WTC11 (cell line): ENCODE measurements at regions not wholly inside any gene's neighbourhood (a gene's known extent, or its start where the extent isn't known, plus 50 kb on each side); places are given as distances from the start of the nearest gene placed in this dataset.

Experiments
- ATAC-seq: fragments of 200-7000 bp; cut with Tn5 transposase; 2 replicates; pipeline ENCODE4 v1.10.0; 2021; ENCODE audit warnings: mild to moderate bottlenecking, moderate library complexity
- CTCF ChIA-PET: fragments of 300-600 bp; sonication (Branson Sonifier 250); formaldehyde crosslinking; loops from one replicate; lab custom pipeline; 2021; ENCODE audit warnings: antibody characterized with exemption; lab: Charles Lee
- POLR2A ChIA-PET: fragments of 350-600 bp; sonication (Branson Sonifier 250); formaldehyde crosslinking; loops from one replicate; lab custom pipeline; 2021; ENCODE audit warnings: antibody characterized with exemption; lab: Charles Lee
- DNase-seq: peaks from one replicate; pipeline ENCODE4 v3.0.0; 2021; ENCODE audit warnings: low spot score
- H3K27ac Mint-ChIP-seq: 2 replicates; pipeline ENCODE4 v1.8.0; 2021; ENCODE audit warnings: mixed read lengths
- H3K27me3 Mint-ChIP-seq: 2 replicates; pipeline ENCODE4 v1.8.0; 2021; ENCODE audit warnings: low read depth, mild to moderate bottlenecking, moderate library complexity, mixed read lengths
- H3K36me3 Mint-ChIP-seq: 2 replicates; pipeline ENCODE4 v1.8.0; 2021; ENCODE audit warnings: mixed read lengths
- H3K4me1 Mint-ChIP-seq: 2 replicates; pipeline ENCODE4 v1.8.0; 2022; ENCODE audit warnings: mixed read lengths
- H3K4me3 Mint-ChIP-seq: 2 replicates; pipeline ENCODE4 v1.8.0; 2021; ENCODE audit warnings: mild to moderate bottlenecking, moderate library complexity, mixed read lengths
- H3K9me3 Mint-ChIP-seq: 2 replicates; pipeline ENCODE4 v1.8.0; 2021; ENCODE audit warnings: mixed read lengths
- AR ChIP-seq: fragments of 250-450 bp; sonication (Bioruptor Pico); IDR thresholded peaks from 2 replicates; pipeline ENCODE4 v1.9.0; 2021; ENCODE audit warnings: mild to moderate bottlenecking
- CREB1 ChIP-seq: sonication (generic); formaldehyde crosslinking; IDR thresholded peaks from 2 replicates; pipeline ENCODE4 v1.8.0; 2023; ENCODE audit warnings: mild to moderate bottlenecking, missing genetic modification reagents
- ELF4 ChIP-seq: sonication (generic); formaldehyde crosslinking; IDR thresholded peaks from 2 replicates; pipeline ENCODE4 v1.8.1; 2022; ENCODE audit warnings: low read depth, mild to moderate bottlenecking, moderate library complexity, missing genetic modification reagents
- ERG ChIP-seq: fragments of 250-450 bp; sonication (Bioruptor Pico); IDR thresholded peaks from 2 replicates; pipeline ENCODE4 v1.8.0; 2021; ENCODE audit warnings: mild to moderate bottlenecking
- FOXK1 ChIP-seq: sonication (generic); formaldehyde crosslinking; IDR thresholded peaks from 2 replicates; pipeline ENCODE4 v1.8.0; 2022; ENCODE audit warnings: mild to moderate bottlenecking, moderate library complexity, missing genetic modification reagents
- GTF2I ChIP-seq: fragments of 250-450 bp; sonication (Bioruptor Pico); conservative IDR thresholded peaks from 2 replicates; pipeline ENCODE4 v1.4.0; 2021; ENCODE audit warnings: mild to moderate bottlenecking
- MLX ChIP-seq: sonication (generic); formaldehyde crosslinking; IDR thresholded peaks from 2 replicates; pipeline ENCODE4 v1.8.1; 2023; ENCODE audit warnings: mild to moderate bottlenecking, missing genetic modification reagents, moderate library complexity
- NFE2L1 ChIP-seq: sonication (generic); formaldehyde crosslinking; IDR thresholded peaks from 2 replicates; pipeline ENCODE4 v1.8.1; 2023; ENCODE audit warnings: missing genetic modification reagents
- NR1H2 ChIP-seq: sonication (generic); formaldehyde crosslinking; IDR thresholded peaks from 2 replicates; pipeline ENCODE4 v1.9.0; 2021; ENCODE audit warnings: mild to moderate bottlenecking, moderate library complexity, missing genetic modification reagents
- OVOL2 ChIP-seq: fragments of 250-450 bp; sonication (Bioruptor Pico); IDR thresholded peaks from 2 replicates; pipeline ENCODE4 v1.9.0; 2021; ENCODE audit warnings: mild to moderate bottlenecking, borderline replicate concordance
- TEAD4 ChIP-seq: sonication (generic); formaldehyde crosslinking; IDR thresholded peaks from 2 replicates; pipeline ENCODE4 v1.8.0; 2022; ENCODE audit warnings: mild to moderate bottlenecking, missing genetic modification reagents
- ZNF423 ChIP-seq: fragments of 250-450 bp; sonication (Bioruptor Pico); IDR thresholded peaks from 2 replicates; pipeline ENCODE4 v2.1.2; 2022; ENCODE audit warnings: mild to moderate bottlenecking, moderate library complexity
- TF ChIP-seq, protein P1 (sequence below): fragments of 250-450 bp; sonication (Bioruptor Pico); IDR thresholded peaks from 2 replicates; pipeline ENCODE4 v1.9.0; 2021; ENCODE audit warnings: mild to moderate bottlenecking, borderline replicate concordance
- TF ChIP-seq, protein P2 (sequence below): sonication (generic); formaldehyde crosslinking; IDR thresholded peaks from 2 replicates; pipeline ENCODE4 v1.8.1; 2022; ENCODE audit warnings: low read depth, mild to moderate bottlenecking, moderate library complexity, missing genetic modification reagents, borderline replicate concordance
- TF ChIP-seq, protein P3 (sequence below): sonication (generic); formaldehyde crosslinking; IDR thresholded peaks from 2 replicates; pipeline ENCODE4 v1.8.0; 2023; ENCODE audit warnings: mild to moderate bottlenecking, missing genetic modification reagents

DNA sequence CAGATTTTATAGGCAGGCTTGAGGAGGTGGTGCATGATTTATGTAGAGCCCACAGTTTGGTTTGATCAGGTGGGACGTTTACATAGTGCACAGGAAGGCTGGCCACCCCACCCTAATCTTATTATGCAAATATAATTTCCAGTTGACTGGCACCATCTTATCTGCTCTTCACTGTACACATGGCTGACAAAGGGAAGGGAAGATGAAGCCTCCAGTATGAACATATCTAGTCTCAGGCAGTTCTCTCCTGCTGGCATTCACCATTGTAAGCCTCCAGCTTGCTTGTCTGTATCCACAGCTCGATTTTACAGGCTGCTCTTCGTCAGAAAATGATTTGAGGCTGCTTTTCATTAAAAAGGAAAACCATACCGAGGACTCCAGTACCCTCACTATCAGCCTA is 278.3 kb downstream of the TECRL start:
- Mint-ChIP-seq H3K27me3 (no peaks in the 10 kb centered on the region), H3K9me3 (no peaks in the 10 kb centered on the region), H3K36me3 (no peaks in the 10 kb centered on the region), H3K27ac (no peak overlapping the region), H3K4me1 (peaks cover 4% of the 10 kb centered on the region), H3K4me3 (no peak overlapping the region)
- DNase-seq (no peak), ATAC-seq (no peak)
- POLR2A ChIA-PET = no interaction called here
- no peak for TF ChIP-seq NFE2L1 (CRISPR knock-in tag)
- TF ChIP-seq FOXK1 (CRISPR knock-in tag) = no peak
- no peak for TF ChIP-seq NR1H2
- no peak for TF ChIP-seq GTF2I
- TF ChIP-seq, protein P1, sequence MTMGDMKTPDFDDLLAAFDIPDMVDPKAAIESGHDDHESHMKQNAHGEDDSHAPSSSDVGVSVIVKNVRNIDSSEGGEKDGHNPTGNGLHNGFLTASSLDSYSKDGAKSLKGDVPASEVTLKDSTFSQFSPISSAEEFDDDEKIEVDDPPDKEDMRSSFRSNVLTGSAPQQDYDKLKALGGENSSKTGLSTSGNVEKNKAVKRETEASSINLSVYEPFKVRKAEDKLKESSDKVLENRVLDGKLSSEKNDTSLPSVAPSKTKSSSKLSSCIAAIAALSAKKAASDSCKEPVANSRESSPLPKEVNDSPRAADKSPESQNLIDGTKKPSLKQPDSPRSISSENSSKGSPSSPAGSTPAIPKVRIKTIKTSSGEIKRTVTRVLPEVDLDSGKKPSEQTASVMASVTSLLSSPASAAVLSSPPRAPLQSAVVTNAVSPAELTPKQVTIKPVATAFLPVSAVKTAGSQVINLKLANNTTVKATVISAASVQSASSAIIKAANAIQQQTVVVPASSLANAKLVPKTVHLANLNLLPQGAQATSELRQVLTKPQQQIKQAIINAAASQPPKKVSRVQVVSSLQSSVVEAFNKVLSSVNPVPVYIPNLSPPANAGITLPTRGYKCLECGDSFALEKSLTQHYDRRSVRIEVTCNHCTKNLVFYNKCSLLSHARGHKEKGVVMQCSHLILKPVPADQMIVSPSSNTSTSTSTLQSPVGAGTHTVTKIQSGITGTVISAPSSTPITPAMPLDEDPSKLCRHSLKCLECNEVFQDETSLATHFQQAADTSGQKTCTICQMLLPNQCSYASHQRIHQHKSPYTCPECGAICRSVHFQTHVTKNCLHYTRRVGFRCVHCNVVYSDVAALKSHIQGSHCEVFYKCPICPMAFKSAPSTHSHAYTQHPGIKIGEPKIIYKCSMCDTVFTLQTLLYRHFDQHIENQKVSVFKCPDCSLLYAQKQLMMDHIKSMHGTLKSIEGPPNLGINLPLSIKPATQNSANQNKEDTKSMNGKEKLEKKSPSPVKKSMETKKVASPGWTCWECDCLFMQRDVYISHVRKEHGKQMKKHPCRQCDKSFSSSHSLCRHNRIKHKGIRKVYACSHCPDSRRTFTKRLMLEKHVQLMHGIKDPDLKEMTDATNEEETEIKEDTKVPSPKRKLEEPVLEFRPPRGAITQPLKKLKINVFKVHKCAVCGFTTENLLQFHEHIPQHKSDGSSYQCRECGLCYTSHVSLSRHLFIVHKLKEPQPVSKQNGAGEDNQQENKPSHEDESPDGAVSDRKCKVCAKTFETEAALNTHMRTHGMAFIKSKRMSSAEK = no peak
- TF ChIP-seq OVOL2 (CRISPR knock-in tag) = no peak
- no peak for TF ChIP-seq TEAD4 (CRISPR knock-in tag)
- TF ChIP-seq ZNF423 (CRISPR knock-in tag) = no peak
- no peak for TF ChIP-seq MLX (CRISPR knock-in tag)
- CTCF ChIA-PET = no interaction called here

GRCh38 chr4:64125354-64125753 is 283.9 kb downstream of the TECRL start:
- Mint-ChIP-seq H3K9me3 (peaks cover 17% of the 10 kb centered on the region), H3K4me1 (peaks cover 4% of the 10 kb centered on the region), H3K4me3 (no peak overlapping the region), H3K27me3 (no peaks in the 10 kb centered on the region), H3K36me3 (peaks cover 3% of the 10 kb centered on the region; the same call in 1 of the 2 replicates), H3K27ac (no peak overlapping the region)
- ChIA-PET POLR2A (no interaction called here), CTCF (no interaction called here)
- no peak for DNase-seq
- ATAC-seq = no peak
- no peak for TF ChIP-seq ELF4 (CRISPR knock-in tag)
- TF ChIP-seq, protein P2, sequence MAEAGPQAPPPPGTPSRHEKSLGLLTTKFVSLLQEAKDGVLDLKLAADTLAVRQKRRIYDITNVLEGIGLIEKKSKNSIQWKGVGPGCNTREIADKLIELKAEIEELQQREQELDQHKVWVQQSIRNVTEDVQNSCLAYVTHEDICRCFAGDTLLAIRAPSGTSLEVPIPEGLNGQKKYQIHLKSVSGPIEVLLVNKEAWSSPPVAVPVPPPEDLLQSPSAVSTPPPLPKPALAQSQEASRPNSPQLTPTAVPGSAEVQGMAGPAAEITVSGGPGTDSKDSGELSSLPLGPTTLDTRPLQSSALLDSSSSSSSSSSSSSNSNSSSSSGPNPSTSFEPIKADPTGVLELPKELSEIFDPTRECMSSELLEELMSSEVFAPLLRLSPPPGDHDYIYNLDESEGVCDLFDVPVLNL = no peak
- TF ChIP-seq, protein P3, sequence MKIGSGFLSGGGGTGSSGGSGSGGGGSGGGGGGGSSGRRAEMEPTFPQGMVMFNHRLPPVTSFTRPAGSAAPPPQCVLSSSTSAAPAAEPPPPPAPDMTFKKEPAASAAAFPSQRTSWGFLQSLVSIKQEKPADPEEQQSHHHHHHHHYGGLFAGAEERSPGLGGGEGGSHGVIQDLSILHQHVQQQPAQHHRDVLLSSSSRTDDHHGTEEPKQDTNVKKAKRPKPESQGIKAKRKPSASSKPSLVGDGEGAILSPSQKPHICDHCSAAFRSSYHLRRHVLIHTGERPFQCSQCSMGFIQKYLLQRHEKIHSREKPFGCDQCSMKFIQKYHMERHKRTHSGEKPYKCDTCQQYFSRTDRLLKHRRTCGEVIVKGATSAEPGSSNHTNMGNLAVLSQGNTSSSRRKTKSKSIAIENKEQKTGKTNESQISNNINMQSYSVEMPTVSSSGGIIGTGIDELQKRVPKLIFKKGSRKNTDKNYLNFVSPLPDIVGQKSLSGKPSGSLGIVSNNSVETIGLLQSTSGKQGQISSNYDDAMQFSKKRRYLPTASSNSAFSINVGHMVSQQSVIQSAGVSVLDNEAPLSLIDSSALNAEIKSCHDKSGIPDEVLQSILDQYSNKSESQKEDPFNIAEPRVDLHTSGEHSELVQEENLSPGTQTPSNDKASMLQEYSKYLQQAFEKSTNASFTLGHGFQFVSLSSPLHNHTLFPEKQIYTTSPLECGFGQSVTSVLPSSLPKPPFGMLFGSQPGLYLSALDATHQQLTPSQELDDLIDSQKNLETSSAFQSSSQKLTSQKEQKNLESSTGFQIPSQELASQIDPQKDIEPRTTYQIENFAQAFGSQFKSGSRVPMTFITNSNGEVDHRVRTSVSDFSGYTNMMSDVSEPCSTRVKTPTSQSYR (CRISPR knock-in tag) = no peak
- TF ChIP-seq TEAD4 (CRISPR knock-in tag) = no peak
- no peak for TF ChIP-seq ERG (CRISPR knock-in tag)
- TF ChIP-seq AR (CRISPR knock-in tag) = no peak
- no peak for TF ChIP-seq CREB1 (CRISPR knock-in tag)
